Caco-2 (cell line): ENCODE measurements at regions not wholly inside any gene's neighbourhood (a gene's known extent, or its start where the extent isn't known, plus 50 kb on each side); places are given as distances from the start of the nearest gene placed in this dataset.

Source experiments
- BruUV-seq: library from RNA; stranded (reverse); fragments of 400-500 nt; replicated peaks from 2 replicates; lab custom pipeline; 2021; lab: Mats Ljungman, UMichigan
- CTCF ChIA-PET: fragments of 300-600 bp; sonication (Branson Sonifier 250); formaldehyde crosslinking; loops from one replicate; lab custom pipeline; 2022; ENCODE audit warnings: antibody characterized with exemption; lab: Charles Lee
- POLR2A ChIA-PET: fragments of 300-600 bp; sonication (Branson Sonifier 250); formaldehyde crosslinking; loops from one replicate; lab custom pipeline; 2022; ENCODE audit warnings: antibody characterized with exemption; lab: Charles Lee
- DNase-seq, 2 experiments: peaks; one replicate each; pipeline versions ENCODE4 v3.0.0 to v3.0.0-alpha.2; 2020 to 2022
- H3K27me3 ChIP-seq: replicated peaks from 2 replicates; pipeline ENCODE4 v1.6.0; 2011; ENCODE audit warnings: low read length; ENCODE audit not compliant: control insufficient read depth, insufficient read depth
- H3K36me3 ChIP-seq: 2 replicates; pipeline ENCODE4 v1.5.1; 2011; ENCODE audit warnings: low read length; ENCODE audit not compliant: control insufficient read depth, insufficient read depth
- H3K4me1 ChIP-seq: fragments of 250-450 bp; sonication (Bioruptor Pico); 2 replicates; pipeline ENCODE4 v1.5.1; 2020; ENCODE audit warnings: mild to moderate bottlenecking
- H3K4me3 ChIP-seq: 2 replicates; pipeline ENCODE4 v1.5.1; 2011; ENCODE audit warnings: low read depth, mild to moderate bottlenecking, control low read depth, low read length
- H3K9me3 ChIP-seq: fragments of 250-450 bp; sonication (Bioruptor Pico); 2 replicates; pipeline ENCODE4 v1.5.1; 2020; ENCODE audit warnings: mild to moderate bottlenecking, moderate library complexity
- H3K27ac Mint-ChIP-seq: one replicate; pipeline ENCODE4 v1.8.0; 2022; ENCODE audit warnings: mixed read lengths; ENCODE audit not compliant: unreplicated experiment
- H3K27me3 Mint-ChIP-seq: one replicate; pipeline ENCODE4 v1.8.0; 2022; ENCODE audit warnings: mixed read lengths; ENCODE audit not compliant: insufficient read depth, unreplicated experiment
- H3K36me3 Mint-ChIP-seq: one replicate; pipeline ENCODE4 v1.8.0; 2022; ENCODE audit warnings: mild to moderate bottlenecking, mixed read lengths; ENCODE audit not compliant: insufficient read depth, unreplicated experiment
- H3K4me1 Mint-ChIP-seq: one replicate; pipeline ENCODE4 v1.8.0; 2022; ENCODE audit warnings: low read depth, mixed read lengths; ENCODE audit not compliant: unreplicated experiment
- H3K4me3 Mint-ChIP-seq: one replicate; pipeline ENCODE4 v1.8.0; 2022; ENCODE audit warnings: mild to moderate bottlenecking, moderate library complexity, mixed read lengths; ENCODE audit not compliant: unreplicated experiment
- H3K9me3 Mint-ChIP-seq: one replicate; pipeline ENCODE4 v1.8.0; 2022; ENCODE audit warnings: mixed read lengths; ENCODE audit not compliant: unreplicated experiment
- CTCF ChIP-seq, 2 experiments: fragments of 200-600 bp in 1 of 2; IDR thresholded peaks; 1 replicate in 1 of 2; 2 replicates in 1 of 2; pipeline versions ENCODE4 v1.5.1 to v1.8.0; 2011 to 2022; ENCODE audit warnings: antibody characterized with exemption in 1 of 2, control low read depth in 1 of 2, inconsistent platforms in 1 of 2, low read depth in 1 of 2, low read length in 1 of 2, mild to moderate bottlenecking in 1 of 2, moderate library complexity in 1 of 2; ENCODE audit not compliant: insufficient read depth in 1 of 2, severe bottlenecking in 1 of 2, unreplicated experiment in 1 of 2
- intact Hi-C: fragments of 100-400 bp; cut with micrococcal nuclease; formaldehyde crosslinking; loops from one replicate; pipeline ENCODE4 v1.10.0; 2022; ENCODE audit not compliant: unreplicated experiment

DNA sequence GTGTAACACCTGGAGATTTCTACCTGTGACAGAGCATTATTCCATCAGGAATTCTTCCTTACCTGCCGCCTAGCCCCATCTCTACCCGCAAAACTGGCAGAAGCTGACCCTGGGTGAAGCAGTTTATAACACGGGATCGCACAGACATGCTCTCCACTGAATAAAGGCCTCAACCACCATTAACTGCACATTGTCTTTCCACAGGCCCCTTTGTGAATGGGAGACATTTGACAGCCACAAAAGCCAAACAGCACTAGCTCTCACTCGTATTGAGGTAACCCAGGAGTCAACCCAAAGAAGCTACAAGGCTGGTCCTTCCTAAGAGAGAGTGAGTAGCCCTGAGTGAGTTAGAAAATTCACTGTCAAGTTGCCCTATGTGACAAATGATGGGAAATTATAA, 135.6 kb downstream of the RCN1 start:
- Histone ChIP-seq H3K36me3 (no peaks in the 10 kb centered on the region), H3K27me3 (no peaks in the 10 kb centered on the region), H3K4me3 (no peak overlapping the region), H3K4me1 (no peaks in the 10 kb centered on the region; the same call in 1 of the 2 replicates), H3K9me3 (no peaks in the 10 kb centered on the region)
- BruUV-seq: no TSS peak
- Mint-ChIP-seq H3K36me3 (no peaks in the 10 kb centered on the region), H3K4me1 (peaks cover 14% of the 10 kb centered on the region), H3K4me3 (no peak overlapping the region), H3K27me3 (no peaks in the 10 kb centered on the region), H3K27ac (no peak overlapping the region), H3K9me3 (no peaks in the 10 kb centered on the region)
- intact Hi-C loops: no loop called here
- TF ChIP-seq CTCF (IDR thresholded peaks at IDR 0.05; ENCODE audit: insufficient read depth in 1 of 2, low read depth in 1 of 2, low read length in 1 of 2, severe bottlenecking in 1 of 2, unreplicated experiment in 1 of 2): no peak
- POLR2A ChIA-PET: no interaction called here
- CTCF ChIA-PET: no interaction called here
- no peak for DNase-seq

GRCh38 chr11:32229576-32230240, 138.8 kb downstream of the RCN1 start:
- Histone ChIP-seq H3K27me3 (no peaks in the 10 kb centered on the region), H3K4me3 (no peak overlapping the region), H3K9me3 (no peaks in the 10 kb centered on the region), H3K36me3 (no peaks in the 10 kb centered on the region), H3K4me1 (no peaks in the 10 kb centered on the region)
- Mint-ChIP-seq H3K9me3 (no peaks in the 10 kb centered on the region), H3K27ac (no peak overlapping the region), H3K4me1 (peaks cover 8% of the 10 kb centered on the region), H3K4me3 (no peak overlapping the region), H3K27me3 (peaks cover 5% of the 10 kb centered on the region), H3K36me3 (no peaks in the 10 kb centered on the region)
- no TSS peak for BruUV-seq
- ChIA-PET CTCF (interaction anchor here (0.6 kb wide), 1 partner anchor 991 kb away, joined by 3 read pairs; no protein-coding TSS in a partner anchor), POLR2A (no interaction called here)
- DNase-seq: no peak
- no peak for TF ChIP-seq CTCF (IDR thresholded peaks at IDR 0.05; ENCODE audit: insufficient read depth in 1 of 2, low read depth in 1 of 2, low read length in 1 of 2, severe bottlenecking in 1 of 2, unreplicated experiment in 1 of 2)
- intact Hi-C loops: no loop called here

- no peak overlapping the region for H3K4me3 ChIP-seq
- ChIA-PET CTCF (interaction anchor here (0.7 to 1.5 kb wide), 5 partner anchors 10 to 66 kb away, joined by 3 to 6 read pairs (median 4); no protein-coding TSS in a partner anchor), POLR2A (interaction anchor here (0.5 to 0.6 kb wide), 2 partner anchors 141 to 597 kb away, joined by 3 to 5 read pairs; partner anchors contain the start of genes PRRG4 and RCN1)
- H3K27me3 ChIP-seq: no peaks in the 10 kb centered on the region
- no peaks in the 10 kb centered on the region for H3K4me1 ChIP-seq
- peak; percentile 52 to 56 for DNase-seq
- Mint-ChIP-seq H3K4me3 (no peak overlapping the region), H3K27me3 (peaks cover 8% of the 10 kb centered on the region), H3K36me3 (no peaks in the 10 kb centered on the region), H3K9me3 (no peaks in the 10 kb centered on the region), H3K4me1 (peaks cover 6% of the 10 kb centered on the region), H3K27ac (no peak overlapping the region)
- H3K9me3 ChIP-seq: no peaks in the 10 kb centered on the region
- TF ChIP-seq CTCF (IDR thresholded peaks at IDR 0.05; ENCODE audit: insufficient read depth in 1 of 2, low read depth in 1 of 2, low read length in 1 of 2, severe bottlenecking in 1 of 2, unreplicated experiment in 1 of 2): peak; percentile 78 to 82
- intact Hi-C loops: loop anchor here (1.0 kb wide), 1 partner anchor 56 kb away; no protein-coding TSS in a partner anchor
- BruUV-seq: no TSS peak
- H3K36me3 ChIP-seq: no peaks in the 10 kb centered on the region
These were observed 141.1 kb downstream of the RCN1 start for GRCh38 chr11:32231909-32232493.
